H1 (cell line): ENCODE measurements at regions not wholly inside any gene's neighbourhood (a gene's known extent, or its start where the extent isn't known, plus 50 kb on each side); places are given as distances from the start of the nearest gene placed in this dataset.

Source experiments
- CTCF ChIA-PET: fragments of 300-600 bp; sonication (Branson Sonifier 250); formaldehyde crosslinking; loops from one replicate; lab custom pipeline; 2021; ENCODE audit not compliant: partially characterized antibody; lab: Charles Lee
- POLR2A ChIA-PET: fragments of 300-600 bp; sonication (Branson Sonifier 250); formaldehyde crosslinking; loops from one replicate; lab custom pipeline; 2021; ENCODE audit warnings: inconsistent platforms; ENCODE audit not compliant: partially characterized antibody; lab: Charles Lee
- DNase-seq, 2 experiments: peaks; one replicate each; pipeline versions ENCODE4 v3.0.0 to v3.0.0-alpha.2; 2010 to 2022; ENCODE audit warnings: low spot score in 2 of 2, low read depth in 1 of 2, mixed read lengths in 1 of 2
- FAIRE-seq: peaks from 2 replicates; lab custom pipeline; 2011; peaks lifted over from hg19 to GRCh38; lab: Jason Lieb, UNC
- H2AFZ ChIP-seq: 2 replicates; pipeline ENCODE4 v1.8.1; 2012; ENCODE audit warnings: low read length, inconsistent platforms
- H2AK5ac ChIP-seq: 2 replicates; pipeline ENCODE4 v1.6.1; 2013; ENCODE audit warnings: low read depth, low read length
- H2BK120ac ChIP-seq: replicated peaks from 2 replicates; pipeline ENCODE3; 2013; ENCODE audit warnings: low read depth, low read length, inconsistent platforms
- H2BK12ac ChIP-seq: 2 replicates; pipeline ENCODE4 v1.6.1; 2013; ENCODE audit warnings: low read depth, low read length
- H2BK15ac ChIP-seq: 2 replicates; pipeline ENCODE4 v1.6.1; 2013; ENCODE audit warnings: low read length
- H2BK20ac ChIP-seq: 2 replicates; pipeline ENCODE4 v1.6.1; 2013; ENCODE audit warnings: low read length
- H2BK5ac ChIP-seq: 2 replicates; pipeline ENCODE4 v1.6.1; 2013; ENCODE audit warnings: low read depth, low read length
- H3K14ac ChIP-seq: 2 replicates; pipeline ENCODE4 v1.6.1; 2013; ENCODE audit warnings: inconsistent platforms; ENCODE audit not compliant: insufficient read length
- H3K18ac ChIP-seq: 2 replicates; pipeline ENCODE4 v1.6.1; 2013; ENCODE audit warnings: low read length; ENCODE audit errors: extremely low read depth
- H3K23ac ChIP-seq: 2 replicates; pipeline ENCODE4 v1.6.1; 2013; ENCODE audit warnings: inconsistent platforms; ENCODE audit not compliant: insufficient read length
- H3K23me2 ChIP-seq: 2 replicates; pipeline ENCODE4 v1.6.1; 2013; ENCODE audit warnings: low read depth, low read length
- H3K27ac ChIP-seq: 2 replicates; pipeline ENCODE4 v1.6.1; 2011; ENCODE audit warnings: low read depth, low read length, inconsistent platforms
- H3K27me3 ChIP-seq, 4 experiments: replicated peaks in 1 of 4; 1 replicate in 1 of 4; 2 replicates in 3 of 4; pipeline versions ENCODE4 v1.6.1 to v1.8.1; 2011 to 2013; ENCODE audit warnings: low read length in 3 of 4, mild to moderate bottlenecking in 3 of 4, inconsistent platforms in 2 of 4, mixed read lengths in 2 of 4, moderate library complexity in 1 of 4; ENCODE audit not compliant: control insufficient read depth in 3 of 4, insufficient read depth in 3 of 4; ENCODE audit errors: extremely low read depth in 1 of 4
- H3K36me3 ChIP-seq, 4 experiments: 2 replicates each; pipeline versions ENCODE4 v1.6.1 to v1.8.1; 2011 to 2013; ENCODE audit warnings: mild to moderate bottlenecking in 4 of 4, low read length in 3 of 4, moderate library complexity in 2 of 4, control low read depth in 1 of 4, inconsistent platforms in 1 of 4; ENCODE audit not compliant: insufficient read depth in 4 of 4, control insufficient read depth in 2 of 4
- H3K4ac ChIP-seq: replicated peaks from 2 replicates; pipeline ENCODE3; 2013; ENCODE audit warnings: low read length, low read depth, mixed read lengths, inconsistent platforms; ENCODE audit not compliant: insufficient read length
- H3K4me1 ChIP-seq, 4 experiments: replicated peaks in 1 of 4; 1 replicate in 1 of 4; 2 replicates in 3 of 4; pipeline versions ENCODE4 v1.6.1 to v1.8.1; 2011 to 2013; ENCODE audit warnings: low read length in 3 of 4, inconsistent platforms in 2 of 4, mixed read lengths in 1 of 4; ENCODE audit not compliant: insufficient read depth in 4 of 4, control insufficient read depth in 3 of 4
- H3K4me2 ChIP-seq, 2 experiments: 2 replicates each; pipeline versions ENCODE4 v1.6.1 to v1.8.1; 2011 to 2013; ENCODE audit warnings: low read depth in 2 of 2, low read length in 2 of 2, control low read depth in 1 of 2, inconsistent platforms in 1 of 2, mild to moderate bottlenecking in 1 of 2; ENCODE audit not compliant: insufficient read depth in 1 of 2
- H3K4me3 ChIP-seq, 4 experiments: fragments of 200-600, 300-600 bp in 1 of 4; sonication (generic), shearing (Covaris generic), sonication (Bioruptor Twin) in 1 of 4; 2 replicates each; pipeline versions ENCODE4 v1.5.1 to v1.8.1; 2011 to 2016; ENCODE audit warnings: low read length in 4 of 4, low read depth in 3 of 4, control low read depth in 2 of 4, inconsistent platforms in 2 of 4, mild to moderate bottlenecking in 2 of 4, mixed read lengths in 1 of 4, moderate library complexity in 1 of 4; ENCODE audit not compliant: insufficient read depth in 2 of 4; ENCODE audit errors: extremely low read depth in 1 of 4
- H3K56ac ChIP-seq: replicated peaks from 2 replicates; pipeline ENCODE3; 2013; ENCODE audit warnings: low read depth, mild to moderate bottlenecking, mixed read lengths, low read length, inconsistent platforms; ENCODE audit not compliant: insufficient read length
- H3K79me1 ChIP-seq: 2 replicates; pipeline ENCODE4 v1.6.1; 2013; ENCODE audit warnings: low read depth, low read length, control low read depth
- H3K79me2 ChIP-seq, 2 experiments: 2 replicates each; pipeline versions ENCODE4 v1.6.1 to v1.8.1; 2012 to 2013; ENCODE audit warnings: low read length in 2 of 2, mild to moderate bottlenecking in 2 of 2, inconsistent platforms in 1 of 2; ENCODE audit not compliant: insufficient read depth in 2 of 2, control insufficient read depth in 1 of 2
- H3K9ac ChIP-seq, 4 experiments: replicated peaks in 1 of 4; 1 replicate in 1 of 4; 2 replicates in 3 of 4; pipeline versions ENCODE4 v1.6.1 to v1.8.1; 2011 to 2013; ENCODE audit warnings: low read depth in 3 of 4, low read length in 3 of 4, control low read depth in 2 of 4, mild to moderate bottlenecking in 2 of 4, moderate library complexity in 2 of 4, inconsistent platforms in 1 of 4; ENCODE audit errors: extremely low read depth in 1 of 4
- H3K9me3 ChIP-seq, 2 experiments: 2 replicates each; pipeline versions ENCODE4 v1.6.1 to v1.8.1; 2012 to 2013; ENCODE audit warnings: mild to moderate bottlenecking in 2 of 2, moderate library complexity in 2 of 2, control low read depth in 1 of 2, inconsistent platforms in 1 of 2, low read depth in 1 of 2, low read length in 1 of 2, mixed read lengths in 1 of 2; ENCODE audit not compliant: insufficient read depth in 2 of 2
- H4K20me1 ChIP-seq, 2 experiments: replicated peaks in 1 of 2; 2 replicates each; pipeline versions ENCODE3 to v1.8.1; 2011 to 2013; ENCODE audit warnings: inconsistent platforms in 2 of 2, low read length in 2 of 2, mild to moderate bottlenecking in 1 of 2; ENCODE audit not compliant: insufficient read depth in 2 of 2, control insufficient read depth in 1 of 2
- H4K5ac ChIP-seq: 2 replicates; pipeline ENCODE4 v1.6.1; 2013; ENCODE audit warnings: low read length, low read depth, mixed read lengths, inconsistent platforms; ENCODE audit not compliant: insufficient read length
- H4K8ac ChIP-seq: 2 replicates; pipeline ENCODE4 v1.8.0; 2013; ENCODE audit warnings: mild to moderate bottlenecking, moderate library complexity, low read length, inconsistent platforms; ENCODE audit not compliant: insufficient read depth; ENCODE audit errors: extremely low read depth
- H4K91ac ChIP-seq: replicated peaks from 2 replicates; pipeline ENCODE3; 2013; ENCODE audit warnings: low read length, mixed read lengths, inconsistent platforms; ENCODE audit not compliant: insufficient read length
- ASH2L ChIP-seq: fragments of 200-600, 300-600 bp; sonication (generic); IDR thresholded peaks from one replicate; pipeline ENCODE4 v1.7.1; 2017; ENCODE audit warnings: low read length
- RBBP5 ChIP-seq: IDR thresholded peaks from 2 replicates; pipeline ENCODE4 v1.7.1; 2012; ENCODE audit warnings: low read depth, mild to moderate bottlenecking, inconsistent platforms, low read length, moderate library complexity, borderline replicate concordance
- WGBS, 2 experiments: shearing (Covaris generic) in 1 of 2; methylation state at CpG; one replicate each; pipeline versions ENCODE4 v1.1.6 to v1.1.7; 2013 to 2015; ENCODE audit warnings: low lambda C conversion rate in 2 of 2, mixed read lengths in 2 of 2, inconsistent platforms in 1 of 2, low coverage in 1 of 2, missing lambda C conversion rate in 1 of 2; ENCODE audit not compliant: insufficient replicate concordance in 2 of 2, insufficient coverage in 1 of 2, insufficient read length in 1 of 2; ENCODE audit errors: extremely low coverage in 1 of 2, missing lambda C conversion rate in 1 of 2; 5-methylcytosine and 5-hydroxymethylcytosine counted together

DNA sequence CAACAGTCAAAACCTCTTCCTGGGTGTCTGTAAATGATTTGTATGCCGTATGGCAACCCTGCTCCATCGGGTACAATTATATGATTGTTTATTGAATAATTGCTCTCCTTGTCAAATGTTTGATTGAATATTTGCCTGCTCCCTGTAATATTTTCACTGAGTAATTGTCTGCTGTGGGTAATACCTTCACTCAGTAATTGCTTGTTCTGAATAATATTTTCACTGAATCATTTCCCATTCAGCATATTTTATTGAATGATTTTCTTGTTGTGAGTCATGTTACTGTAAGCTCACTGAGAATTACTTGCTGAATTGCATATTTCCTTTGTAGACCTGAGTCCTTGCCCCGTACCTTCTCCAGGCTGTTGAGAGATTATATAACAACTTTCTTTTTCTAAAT is 535.2 kb downstream of the METTL4 start:
- Histone ChIP-seq H3K79me2 (no peaks in the 10 kb centered on the region), H2BK20ac (no peak overlapping the region), H3K4me2 (no peak overlapping the region), H3K27ac (no peak overlapping the region), H3K4ac (no peak overlapping the region), H3K23ac (no peak overlapping the region), H3K9ac (no peak overlapping the region), H4K8ac (no peak overlapping the region), H2BK12ac (no peak overlapping the region), H3K9me3 (no peaks in the 10 kb centered on the region), H2BK5ac (no peak overlapping the region), H4K20me1 (no peaks in the 10 kb centered on the region), H3K79me1 (no peaks in the 10 kb centered on the region), H3K56ac (no peak overlapping the region), H3K4me1 (no peaks in the 10 kb centered on the region), H2BK120ac (no peak overlapping the region), H3K27me3 (no peaks in the 10 kb centered on the region), H2AFZ (no peak overlapping the region), H2BK15ac (no peak overlapping the region), H4K91ac (no peak overlapping the region), H3K23me2 (no peaks in the 10 kb centered on the region), H4K5ac (no peak overlapping the region), H3K36me3 (no peaks in the 10 kb centered on the region), H3K14ac (no peak overlapping the region), H2AK5ac (no peak overlapping the region), H3K18ac (no peak overlapping the region), H3K4me3 (no peak overlapping the region)
- ChIA-PET CTCF (no interaction called here), POLR2A (no interaction called here)
- FAIRE-seq (no peak), DNase-seq (no peak)
- WGBS, 2 experiments: 89% methylated on average over 3 of the region's 3 CpGs; no CpG with 5 or more reads in 1 of the 2 experiments
- TF ChIP-seq RBBP5 (no peak), ASH2L (no peak)
